DND-41 (cell line): ENCODE measurements at regions not wholly inside any gene's neighbourhood (a gene's known extent, or its start where the extent isn't known, plus 50 kb on each side); places are given as distances from the start of the nearest gene placed in this dataset.

Source experiments
- CTCF ChIP-seq: IDR thresholded peaks from 2 replicates; pipeline ENCODE4 v1.5.1; 2012; ENCODE audit warnings: borderline replicate concordance, low read length, moderate library complexity, mild to moderate bottlenecking; ENCODE audit not compliant: poor library complexity, severe bottlenecking; ENCODE audit errors: extremely low read depth
- EZH2 ChIP-seq: IDR thresholded peaks from 3 replicates; pipeline ENCODE4 v1.6.1; 2012; ENCODE audit warnings: borderline replicate concordance, low read depth, mild to moderate bottlenecking, moderate library complexity, low read length, inconsistent platforms; ENCODE audit not compliant: severe bottlenecking

- TF ChIP-seq CTCF (no peak), EZH2 (no peak)
Measured at GRCh38 chr17:54007855-54008254, 185.1 kb downstream of the KIF2B start.
